ENCODE measurements at regions not wholly inside any gene's neighbourhood (a gene's known extent, or its start where the extent isn't known, plus 50 kb on each side); places are given as distances from the start of the nearest gene placed in this dataset.

DNA sequence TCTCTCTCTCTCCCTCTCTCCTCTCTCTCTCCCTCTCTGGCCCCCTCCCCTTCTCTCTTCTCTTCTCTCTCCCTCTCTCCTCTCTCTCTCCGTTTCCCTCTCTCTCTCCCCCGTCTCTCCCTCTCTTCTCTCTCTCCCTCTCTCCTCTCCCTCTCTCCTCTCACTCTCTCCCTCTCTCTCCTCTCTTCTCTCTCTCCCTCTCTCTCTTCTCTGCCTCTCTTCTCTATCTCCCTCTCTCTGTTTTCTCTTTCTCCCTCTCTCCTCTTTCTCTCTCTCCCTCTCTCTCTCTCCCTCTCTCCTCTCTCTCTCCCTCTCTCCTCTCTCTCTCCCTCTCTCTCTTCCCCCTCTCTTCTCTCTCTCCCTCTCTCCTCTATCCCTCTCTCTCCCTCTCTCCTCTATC is 98.3 kb upstream of the FGF3 start:
- no peak for DNase-seq (ENCODE audit: low read depth)

DNA sequence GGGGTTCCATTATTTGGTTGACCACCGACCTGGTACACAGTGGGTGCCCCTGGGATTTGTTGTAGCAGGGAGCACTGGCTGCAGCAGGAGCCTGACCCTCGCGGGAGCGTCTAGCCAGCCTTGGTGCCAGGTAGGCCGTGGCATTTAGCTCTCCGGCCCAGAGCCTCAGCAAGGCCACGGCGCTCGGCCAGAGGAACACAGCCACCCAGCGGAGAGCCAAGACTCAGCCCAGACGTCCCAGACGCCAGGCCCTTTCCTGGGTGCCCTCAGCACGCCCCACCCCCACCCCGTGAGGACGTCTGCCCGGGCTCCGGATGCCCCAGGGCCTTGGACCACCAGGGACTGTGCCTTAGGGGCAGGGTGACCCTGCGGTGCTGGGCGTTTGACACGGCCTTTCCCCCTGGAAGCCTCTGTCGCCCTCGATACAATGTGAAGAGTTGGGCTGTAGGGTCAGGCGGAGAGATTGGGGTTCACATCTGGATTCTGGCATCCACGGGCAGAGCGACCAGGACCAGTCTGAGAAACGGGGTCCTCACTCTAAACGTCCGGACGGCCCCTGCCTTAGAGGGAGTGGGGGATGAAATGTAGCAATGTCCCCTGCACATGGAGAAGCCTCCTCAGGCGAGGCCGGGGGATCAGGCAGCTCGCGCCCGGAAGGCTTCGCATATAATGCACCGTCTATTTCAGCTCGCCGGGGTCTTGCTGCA is 99.2 kb upstream of the FGF3 start:
- DNase-seq (ENCODE audit: low read depth) = no peak

DNA sequence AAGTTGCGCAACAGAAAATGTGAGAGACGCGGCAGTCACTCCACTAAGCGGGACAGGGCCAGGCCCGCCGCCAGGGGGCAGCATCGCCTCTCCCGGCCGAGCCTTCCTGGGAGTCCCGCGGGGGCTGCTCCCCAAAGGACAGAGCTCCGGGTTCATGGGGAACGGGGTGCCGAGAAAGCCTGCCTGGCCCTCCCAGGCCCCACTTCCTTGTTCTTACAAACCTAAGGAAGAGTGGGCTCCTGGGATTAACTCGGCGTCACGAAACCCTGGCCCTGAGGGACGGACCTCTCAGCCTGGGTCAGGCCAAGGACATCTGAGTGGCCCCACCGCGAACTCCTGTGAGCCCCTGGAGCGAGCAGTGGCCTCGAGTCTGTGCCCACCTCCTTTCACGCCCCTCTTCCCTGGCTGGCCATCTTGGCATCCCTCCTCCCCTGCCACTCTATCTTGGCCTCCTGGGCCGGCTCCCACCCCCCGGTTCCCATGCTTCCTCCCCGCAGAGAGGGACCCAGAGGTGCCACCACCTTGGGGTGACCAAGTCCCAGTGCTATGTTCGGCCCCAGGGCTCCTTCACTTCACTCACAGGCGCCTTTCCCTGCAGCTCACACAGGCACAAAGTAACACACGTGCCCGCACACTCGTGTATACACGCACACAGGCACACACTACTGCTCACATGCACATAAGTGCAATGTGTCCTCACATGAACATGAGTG is 99.9 kb upstream of the FGF3 start:
- DNase-seq (ENCODE audit: low read depth) = peak; percentile 32

DNA sequence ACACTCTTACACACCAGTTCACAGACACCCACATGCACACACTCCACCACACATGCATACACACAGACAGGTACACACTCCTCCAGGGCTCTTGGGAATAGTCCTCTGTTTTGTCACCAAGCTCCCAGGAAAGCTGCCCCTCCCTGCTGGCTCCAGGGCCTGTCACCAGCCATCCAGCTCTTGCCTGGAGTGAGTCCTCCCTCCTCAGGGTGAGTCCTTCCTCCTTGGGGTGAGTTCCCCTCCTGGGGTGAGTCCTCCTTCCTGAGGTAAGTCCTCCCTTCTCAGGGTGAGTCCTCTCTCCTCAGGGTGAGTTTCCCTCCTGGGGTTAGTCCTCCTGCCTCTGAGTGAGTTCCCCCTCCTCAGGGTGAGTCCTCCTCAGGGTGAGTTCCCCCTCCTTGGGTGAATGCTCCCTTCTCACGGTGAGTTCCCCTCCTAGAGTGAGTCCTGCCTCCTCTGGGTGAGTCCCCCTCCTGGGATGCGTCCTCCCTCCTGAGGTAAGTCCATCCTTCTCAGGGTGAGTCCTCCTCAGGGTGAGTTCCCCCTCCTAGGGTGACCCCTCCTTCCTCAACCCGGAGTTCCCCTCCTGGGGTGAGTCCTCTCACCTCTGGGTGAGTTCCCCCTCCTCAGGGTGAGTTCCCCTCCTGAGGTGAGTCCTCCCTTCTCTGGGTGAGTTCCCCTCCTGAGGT is 100.6 kb upstream of the FGF3 start:
- DNase-seq (ENCODE audit: low read depth) = no peak

DNA sequence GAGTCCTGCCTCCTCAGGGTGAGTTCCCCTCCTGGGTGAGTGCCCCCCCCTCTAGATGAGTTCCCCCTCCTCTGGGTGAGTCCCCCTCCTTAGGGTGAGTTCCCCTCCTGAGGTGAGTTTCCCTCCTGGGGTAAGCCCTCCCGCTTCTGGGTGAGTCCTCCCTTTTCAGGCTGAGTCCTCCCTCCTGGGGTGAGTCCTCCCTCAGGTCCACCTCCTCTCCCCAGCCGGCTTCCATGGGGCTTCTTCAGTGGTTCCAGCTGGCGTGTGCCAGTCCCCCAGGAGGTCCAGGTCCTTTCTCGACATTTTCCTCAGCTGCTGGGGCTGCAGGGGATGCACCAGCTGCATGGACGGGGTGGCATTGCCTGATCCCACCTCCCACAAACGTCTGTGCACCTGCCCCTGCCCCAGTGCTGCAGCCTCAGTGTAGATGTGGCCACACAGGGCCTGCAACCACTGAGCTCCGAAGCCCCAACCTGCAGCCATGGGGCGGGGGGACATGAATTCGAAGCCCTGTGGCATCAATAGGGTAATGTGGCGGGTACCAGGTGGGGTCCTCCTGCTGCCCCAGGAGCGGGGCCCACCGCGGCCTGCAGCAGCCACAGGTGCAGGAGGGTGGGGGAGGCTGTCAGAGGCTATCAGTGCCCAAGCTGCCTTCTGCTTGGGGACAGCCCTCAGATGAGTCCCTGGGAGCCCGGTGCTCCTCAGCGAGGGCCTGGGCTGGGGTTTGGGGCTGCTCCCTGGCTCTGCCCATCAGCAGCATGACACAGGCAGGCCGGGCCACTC is 101.3 kb upstream of the FGF3 start:
- no peak for DNase-seq (ENCODE audit: low read depth)

DNA sequence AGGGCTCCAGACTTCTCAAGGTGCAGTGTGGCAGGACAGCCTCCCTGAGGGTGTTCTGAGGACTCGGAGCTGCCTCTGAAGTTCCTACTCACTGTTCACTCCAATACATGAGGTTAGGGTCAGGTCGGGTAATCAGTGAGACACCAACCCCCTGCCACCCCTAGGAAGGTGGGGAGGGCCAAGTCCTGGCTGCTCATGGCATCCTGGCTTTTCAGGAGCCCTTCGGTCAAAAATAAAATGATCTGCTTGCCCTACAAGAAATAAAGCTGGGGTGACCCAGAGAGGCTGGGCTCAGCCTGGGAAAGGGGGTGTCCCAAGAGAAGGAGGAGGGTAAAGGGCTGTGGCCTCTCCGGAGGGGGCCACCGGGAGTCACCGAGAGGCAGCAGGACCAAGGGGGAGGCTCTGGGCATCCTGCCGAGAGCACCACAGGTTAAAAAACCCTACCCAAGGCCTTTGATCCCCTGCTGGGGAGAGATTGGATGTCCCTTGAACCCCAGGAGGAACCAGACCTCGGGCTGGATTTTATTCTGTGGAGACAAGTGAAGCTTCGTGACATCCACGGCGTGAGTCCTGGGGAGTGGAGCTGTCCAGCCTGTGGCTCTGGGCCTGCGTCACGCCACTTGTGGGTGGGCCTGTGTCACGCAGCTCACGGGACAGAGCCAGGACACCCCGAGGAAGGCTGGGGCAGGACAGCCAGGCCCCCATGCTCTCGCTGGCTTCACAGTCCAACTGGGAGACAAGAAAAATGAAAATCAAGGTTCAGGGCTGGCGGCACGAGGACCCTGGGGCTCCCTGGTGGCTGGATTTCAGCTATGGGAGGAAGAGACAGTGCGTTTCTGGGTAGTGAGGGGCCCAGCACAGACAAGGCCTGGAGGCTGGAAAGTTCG is 102.2 kb upstream of the FGF3 start:
- no peak for DNase-seq (ENCODE audit: low read depth)

DNA sequence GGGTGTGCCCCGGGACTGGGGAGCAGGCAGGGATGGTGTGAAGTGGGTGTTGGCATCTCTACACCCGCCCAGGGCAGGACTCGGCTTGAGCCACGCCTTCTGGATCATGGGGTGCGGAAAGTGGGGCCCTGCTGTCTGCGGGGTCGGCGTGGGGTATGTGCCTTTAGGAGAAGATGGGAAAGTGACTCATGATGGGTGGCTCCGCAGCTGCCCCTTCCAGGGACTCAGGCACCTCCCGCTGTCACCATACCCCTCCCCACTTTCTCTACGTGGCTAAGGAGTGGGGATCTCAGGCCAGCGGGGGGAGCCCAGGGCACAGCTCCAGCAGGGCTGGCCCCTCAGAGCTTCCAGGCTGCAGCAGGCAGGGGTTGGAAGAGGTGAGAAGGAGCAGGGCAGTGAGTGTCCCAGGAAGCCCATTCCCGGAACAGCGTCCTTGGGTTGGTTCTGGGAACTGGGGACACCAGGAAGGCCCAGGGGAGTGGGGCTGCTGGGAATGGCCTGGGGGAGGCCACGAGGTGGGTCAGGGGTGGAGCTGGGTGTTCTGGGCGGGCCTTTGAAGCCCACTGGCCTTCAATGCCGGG is 102.9 kb upstream of the FGF3 start:
- DNase-seq (ENCODE audit: low read depth) = no peak

DNA sequence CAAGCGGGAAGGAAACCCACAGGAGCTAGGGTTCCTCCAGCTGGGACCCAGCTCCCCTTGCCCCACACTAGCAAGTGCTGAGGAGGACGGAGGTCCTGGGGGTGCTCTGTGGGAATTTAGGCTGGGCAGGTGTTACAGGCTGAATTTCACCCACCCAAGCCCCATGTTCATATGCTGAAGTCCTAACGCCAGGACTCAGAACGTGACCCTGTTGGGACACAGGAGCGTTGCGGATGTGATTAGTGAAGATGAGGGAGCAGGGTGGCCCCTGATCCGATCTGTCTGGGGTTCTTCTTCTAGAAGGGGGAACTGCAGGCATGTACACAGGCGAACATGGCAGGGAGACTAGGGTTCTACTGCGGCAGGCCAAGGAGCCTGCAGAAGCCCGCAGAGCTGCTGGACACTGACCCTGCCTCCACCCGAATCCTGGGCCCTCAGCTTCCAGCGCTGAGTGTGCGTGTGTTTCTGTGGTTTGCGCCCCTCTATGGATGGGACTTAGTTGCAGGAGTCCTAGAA is 103.4 kb upstream of the FGF3 start:
- DNase-seq (ENCODE audit: low read depth) = no peak

DNA sequence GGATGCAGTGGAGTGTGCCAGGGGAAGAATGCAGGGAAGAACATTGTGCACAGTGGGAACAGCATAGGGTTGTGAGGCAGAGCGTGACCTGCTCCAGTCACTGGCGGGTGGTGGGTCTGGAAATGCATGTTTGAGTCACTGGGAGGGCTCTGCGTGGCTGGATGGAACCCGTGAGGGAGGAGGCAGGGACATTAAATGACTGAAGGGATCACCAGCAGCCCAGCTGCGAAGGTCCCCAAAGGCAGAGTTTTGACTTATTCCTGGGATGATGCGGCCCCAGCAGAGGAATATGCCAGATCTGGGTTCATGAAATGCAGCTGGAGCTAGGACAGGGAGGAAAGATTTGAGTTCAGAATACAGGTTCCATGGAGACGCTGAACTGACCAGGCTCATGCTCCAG is 104.0 kb upstream of the FGF3 start:
- DNase-seq (ENCODE audit: low read depth) = no peak

DNA sequence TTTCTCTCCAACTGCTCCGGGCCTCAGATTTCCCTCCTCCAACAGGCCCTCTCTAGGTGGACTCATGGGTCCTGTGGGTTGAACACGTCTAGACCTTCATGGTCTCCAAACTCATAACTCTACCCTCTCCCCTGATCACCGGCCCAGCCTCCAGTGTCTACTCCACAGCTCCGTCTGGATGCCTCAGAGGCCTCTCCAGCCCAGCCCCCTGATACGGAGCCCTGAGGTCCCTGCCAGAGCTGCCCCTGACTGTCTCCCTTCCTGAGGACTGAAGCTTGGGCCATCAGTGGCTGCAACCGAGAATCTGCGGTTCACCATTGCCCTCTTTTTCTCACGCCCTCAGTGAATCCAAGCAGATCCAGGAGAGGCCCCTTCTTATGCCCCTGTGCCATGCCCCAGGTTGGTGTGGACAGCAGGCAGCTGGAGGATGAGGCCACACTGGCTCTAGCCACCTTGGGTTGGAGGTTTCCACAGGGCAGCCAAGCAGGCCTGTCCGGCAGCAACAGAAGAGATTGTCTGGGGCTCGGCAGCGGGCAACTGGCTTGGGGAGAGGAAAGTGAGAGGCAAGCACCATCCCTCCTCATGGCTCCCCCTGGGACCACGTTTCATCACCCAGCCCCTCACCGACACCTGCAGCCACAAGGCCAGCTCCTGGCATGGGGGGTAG is 104.6 kb upstream of the FGF3 start:
- no peak for DNase-seq (ENCODE audit: low read depth)

DNA sequence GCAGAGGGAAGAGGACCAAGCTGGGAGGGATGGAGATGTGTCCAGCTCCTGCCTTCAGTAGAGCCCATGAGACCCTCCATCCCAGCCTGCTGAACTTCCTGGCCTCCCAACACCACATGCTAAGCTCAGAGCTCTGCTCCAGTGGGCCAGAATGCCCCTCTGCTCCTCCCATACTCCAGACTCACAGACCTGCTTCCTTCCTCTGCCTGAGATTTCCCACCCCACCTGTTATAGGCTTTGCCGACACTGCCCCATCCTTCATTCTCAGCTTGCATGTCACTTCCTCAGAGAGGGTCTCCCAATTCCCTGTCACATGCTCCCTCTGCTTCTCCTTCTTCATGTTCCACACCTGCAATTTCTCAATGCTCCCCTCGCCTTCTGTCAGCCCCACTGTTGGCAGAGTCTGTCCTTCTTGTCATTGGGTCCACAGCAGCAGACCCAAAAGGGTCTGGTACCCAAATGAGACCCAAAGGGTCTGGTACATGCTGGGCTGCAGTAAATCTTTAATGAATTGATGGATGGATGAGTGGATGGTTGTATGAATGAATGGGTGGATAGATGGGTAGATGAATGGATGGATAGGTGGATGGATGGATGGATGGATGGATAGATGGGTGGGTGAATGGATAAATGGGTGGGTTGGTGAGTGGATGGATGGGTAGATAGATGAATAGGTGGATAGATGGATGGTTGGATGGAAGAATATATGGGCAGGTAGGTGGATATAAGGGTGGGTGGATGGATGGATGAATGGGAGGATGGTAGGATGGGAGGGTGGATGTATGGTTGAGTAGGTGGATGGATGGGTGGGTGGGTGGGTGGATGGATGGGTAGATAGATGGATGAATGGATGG is 105.3 kb upstream of the FGF3 start:
- no peak for DNase-seq (ENCODE audit: low read depth)

DNA sequence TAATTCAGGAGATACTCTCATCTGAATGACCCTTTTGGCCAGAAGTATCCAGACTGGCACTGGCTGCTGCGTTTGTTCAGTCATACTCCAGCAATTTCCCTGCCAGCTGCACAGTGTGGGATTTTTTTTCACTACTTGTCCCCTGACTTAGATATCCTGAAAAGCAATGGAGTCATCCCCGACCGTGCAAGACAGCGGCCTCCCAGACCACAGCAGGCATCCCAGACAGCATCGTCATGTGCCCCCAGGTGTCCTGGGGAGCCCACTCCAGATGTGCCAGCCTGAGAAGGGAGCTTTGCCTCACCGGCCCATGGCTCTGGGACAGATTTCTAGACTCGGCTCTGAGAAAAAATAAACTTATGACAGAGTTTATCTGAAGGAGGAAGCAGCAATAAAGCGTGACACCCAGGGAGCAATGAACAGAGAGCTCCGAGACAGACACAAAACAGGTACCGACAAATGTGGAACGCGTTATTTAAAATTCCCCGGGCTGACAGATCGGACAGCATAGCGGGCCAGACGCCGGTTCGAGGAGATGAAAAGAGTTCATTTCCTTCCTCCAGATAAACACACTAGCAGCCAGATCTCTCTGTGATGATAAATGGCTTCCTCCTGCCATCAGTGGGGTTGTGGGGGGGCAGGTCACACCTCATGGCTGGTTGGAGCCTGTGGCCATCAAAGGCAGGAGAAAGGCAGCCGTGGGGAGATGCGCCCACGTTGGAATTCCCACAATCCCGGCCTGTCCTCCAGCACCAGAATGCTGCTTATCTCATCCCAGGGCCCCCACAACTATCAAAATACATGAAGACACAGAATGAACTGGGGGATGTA is 106.4 kb upstream of the FGF3 start:
- no peak for DNase-seq (ENCODE audit: low read depth)

DNA sequence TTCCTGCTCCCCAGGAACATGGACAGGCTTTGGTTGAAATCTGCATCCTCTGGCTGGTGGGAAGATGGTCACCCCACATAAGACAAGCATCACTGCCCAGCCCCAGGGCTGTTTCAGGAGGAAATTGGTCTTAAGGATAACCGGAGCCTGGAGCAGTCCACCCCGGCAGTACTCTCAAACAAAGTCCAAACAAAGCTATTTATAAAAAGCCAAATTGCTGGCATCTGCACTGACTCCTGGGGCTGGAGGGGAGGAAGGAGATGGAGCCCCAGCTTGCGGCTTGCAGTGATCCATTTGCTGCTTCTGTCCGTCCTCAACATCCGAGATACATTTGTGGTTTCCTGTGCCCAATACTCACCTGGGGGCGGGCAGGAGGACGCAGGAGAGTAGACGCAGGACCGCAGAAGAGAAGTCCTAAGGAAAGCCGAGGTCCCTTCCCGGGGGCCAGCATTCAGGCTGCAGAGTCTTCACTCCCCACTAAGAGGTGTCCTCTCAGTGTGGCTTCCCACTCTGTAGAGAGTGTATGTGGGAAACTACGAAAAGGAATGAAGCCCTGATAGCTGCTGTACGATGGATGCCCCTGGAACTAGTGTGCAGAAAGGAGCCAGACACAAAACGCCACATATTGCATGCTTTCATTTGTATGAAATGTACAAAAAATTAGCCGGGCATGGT is 107.3 kb upstream of the FGF3 start:
- no peak for DNase-seq (ENCODE audit: low read depth)

DNA sequence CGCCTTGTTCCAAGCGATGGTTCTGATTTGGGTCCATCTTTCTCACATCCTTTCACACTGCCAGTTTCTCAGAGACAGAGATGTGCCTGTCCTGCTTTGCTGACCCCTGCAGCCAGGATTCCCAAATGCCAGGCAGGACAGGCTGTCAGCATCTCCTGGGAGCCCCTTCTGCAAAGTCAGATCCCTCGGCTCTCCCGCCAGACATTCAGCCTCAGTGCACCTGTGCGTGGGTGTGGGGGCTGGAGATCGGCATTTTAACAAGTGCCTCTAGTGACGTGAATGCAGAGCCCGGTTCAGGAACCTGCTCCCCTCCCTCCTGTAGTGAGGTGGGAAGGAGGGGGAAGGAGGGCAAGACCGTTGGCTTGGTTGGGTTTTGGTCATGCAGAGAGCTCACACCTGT is 108.9 kb upstream of the FGF3 start:
- DNase-seq (ENCODE audit: low read depth) = no peak

DNA sequence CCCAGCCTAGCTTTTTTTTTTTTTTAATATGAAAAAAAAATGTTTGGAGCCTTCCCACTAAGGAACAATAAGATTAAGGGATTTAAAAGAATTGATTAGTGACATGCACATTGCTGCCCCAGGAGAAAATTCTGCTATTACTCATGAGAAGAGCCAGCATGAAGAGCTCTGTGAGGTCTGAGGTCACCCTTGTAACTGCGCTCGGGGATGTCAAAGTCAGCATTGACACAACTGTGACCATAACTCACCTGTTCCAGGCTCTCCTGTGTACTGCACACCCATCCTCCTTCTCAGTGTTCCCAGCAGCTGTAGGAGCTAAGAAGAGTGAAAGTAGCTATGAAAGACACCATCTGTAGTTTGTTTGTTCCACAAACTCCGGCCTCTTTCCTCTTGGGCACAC is 109.8 kb upstream of the FGF3 start:
- no peak for DNase-seq (ENCODE audit: low read depth)

DNA sequence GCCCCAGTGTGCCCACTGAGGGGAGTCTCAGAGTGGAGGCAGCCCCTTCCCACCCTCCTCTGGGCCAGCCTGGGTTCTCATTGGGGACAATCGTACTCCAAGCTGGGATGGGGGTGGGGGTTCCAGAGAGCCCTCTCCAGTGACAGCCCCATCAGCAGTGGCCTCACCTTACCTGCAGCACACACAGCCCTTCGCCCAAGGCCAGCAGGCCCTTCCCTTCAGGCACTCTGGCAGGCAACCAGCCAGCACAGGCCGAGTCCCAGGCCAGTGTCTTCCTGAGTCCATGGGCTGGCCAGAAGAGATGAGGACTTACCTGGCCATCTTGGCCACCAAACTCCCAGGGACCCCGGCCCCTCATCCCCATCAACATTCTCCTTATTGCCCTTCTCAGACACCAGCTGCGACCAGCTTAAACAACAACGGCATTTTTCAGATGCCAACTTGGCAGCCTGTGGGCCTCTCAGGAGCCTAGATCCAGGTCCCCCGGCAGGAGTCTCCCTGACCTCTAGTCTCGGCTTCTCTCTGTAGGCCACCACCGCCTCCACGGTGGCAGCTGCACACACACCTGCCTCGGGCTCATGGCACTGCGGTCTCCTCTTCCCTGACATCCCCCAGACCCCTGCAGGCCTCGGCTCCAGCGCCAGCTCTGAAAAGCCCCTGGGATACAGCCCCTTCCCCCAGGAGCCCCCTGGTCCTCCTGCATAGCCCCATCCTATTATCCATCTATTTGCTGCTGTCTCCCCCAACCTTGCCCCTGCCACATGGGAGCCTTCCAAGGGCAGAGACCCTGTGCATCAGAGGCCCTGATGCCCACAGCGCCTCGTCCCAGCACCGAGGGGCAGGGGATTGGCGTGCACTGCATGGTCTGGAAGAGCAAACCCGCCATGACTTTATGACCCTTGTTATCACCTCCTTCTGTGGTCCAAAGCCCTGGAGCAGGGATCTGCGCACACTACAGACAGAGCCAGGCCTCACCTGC is 111.2 kb upstream of the FGF3 start:
- no peak for DNase-seq (ENCODE audit: low read depth)

Measured in forelimb muscle (tissue), 1 donor.